HG03442 (cell line): ENCODE measurements at regions not wholly inside any gene's neighbourhood (a gene's known extent, or its start where the extent isn't known, plus 50 kb on each side); places are given as distances from the start of the nearest gene placed in this dataset.
"Not testable (repeated sequence)": the region's sequence is repeated elsewhere in the genome, so short reads cannot be mapped to it uniquely, and the experiment has no call there.

Experiments
- ATAC-seq: cut with Tn5 transposase; IDR thresholded peaks from one replicate; pipeline ENCODE4 v1.9.1; 2021; ENCODE audit warnings: mild to moderate bottlenecking, moderate library complexity; ENCODE audit not compliant: unreplicated experiment

- no peak for ATAC-seq
Measured at GRCh38 chr4:17250591-17250990, 261.3 kb downstream of the QDPR start.

GRCh38 chr4:17246656-17247055 lies 265.2 kb downstream of the QDPR start:
- ATAC-seq: no peak

GRCh38 chr4:17241835-17242234 lies 270.1 kb downstream of the QDPR start:
- ATAC-seq: no peak

- ATAC-seq: no peak
Measured at GRCh38 chr4:17238633-17239032, 273.3 kb downstream of the QDPR start.

- ATAC-seq: no peak
Measured at GRCh38 chr4:17236686-17237085, 275.2 kb downstream of the QDPR start.

- no peak for ATAC-seq
Measured at GRCh38 chr4:17234678-17235077, 277.2 kb downstream of the QDPR start.

- ATAC-seq: no peak
Measured at GRCh38 chr4:17232566-17233253, 279.2 kb downstream of the QDPR start.

GRCh38 chr4:17231880-17232475 lies 279.9 kb downstream of the QDPR start:
- not testable (repeated sequence) for ATAC-seq

GRCh38 chr4:17230727-17231126 lies 281.2 kb downstream of the QDPR start:
- no peak for ATAC-seq

GRCh38 chr4:17220816-17221215 lies 291.1 kb downstream of the QDPR start:
- no peak for ATAC-seq

- no peak for ATAC-seq
Measured at GRCh38 chr4:17218786-17219185, 293.1 kb downstream of the QDPR start.

GRCh38 chr4:17206829-17207801 lies 304.8 kb downstream of the QDPR start:
- ATAC-seq: no peak

GRCh38 chr4:17204908-17205307 lies 306.5 kb upstream of the LDB2 start:
- no peak for ATAC-seq

- ATAC-seq: no peak
Measured at GRCh38 chr4:17203797-17204196, 305.4 kb upstream of the LDB2 start.

GRCh38 chr4:17197070-17197469 lies 298.6 kb upstream of the LDB2 start:
- ATAC-seq: no peak

GRCh38 chr4:17195461-17196275 lies 297.2 kb upstream of the LDB2 start:
- ATAC-seq: no peak

GRCh38 chr4:17194586-17194985 lies 296.1 kb upstream of the LDB2 start:
- no peak for ATAC-seq

GRCh38 chr4:17189759-17190158 lies 291.3 kb upstream of the LDB2 start:
- no peak for ATAC-seq

GRCh38 chr4:17189401-17189720 lies 290.9 kb upstream of the LDB2 start:
- no peak for ATAC-seq

GRCh38 chr4:17188547-17189400 lies 290.3 kb upstream of the LDB2 start:
- no peak for ATAC-seq
